Left ventricle myocardium inferior (tissue), 1 donor: ENCODE measurements at regions not wholly inside any gene's neighbourhood (a gene's known extent, or its start where the extent isn't known, plus 50 kb on each side); places are given as distances from the start of the nearest gene placed in this dataset.

Experiments used
- DNase-seq: peaks from one replicate; pipeline ENCODE4 v3.0.0-alpha.2; 2020
- H3K27ac ChIP-seq: fragments of 200-600 bp; replicated peaks from 2 replicates; pipeline ENCODE4 v1.8.0; 2021
- H3K27me3 ChIP-seq: fragments of 200-600 bp; 2 replicates; pipeline ENCODE4 v1.8.0; 2021; ENCODE audit warnings: low read depth
- H3K36me3 ChIP-seq: fragments of 200-600 bp; 2 replicates; pipeline ENCODE4 v1.8.0; 2021
- H3K4me1 ChIP-seq: fragments of 200-600 bp; 2 replicates; pipeline ENCODE4 v1.8.0; 2021
- H3K4me3 ChIP-seq: fragments of 200-600 bp; 2 replicates; pipeline ENCODE4 v1.8.0; 2021; ENCODE audit warnings: mild to moderate bottlenecking, moderate library complexity
- H3K9me3 ChIP-seq: fragments of 200-600 bp; replicated peaks from 2 replicates; pipeline ENCODE4 v1.8.0; 2021
- CTCF ChIP-seq: fragments of 200-600 bp; IDR thresholded peaks from 2 replicates; pipeline ENCODE4 v1.8.0; 2021; ENCODE audit warnings: antibody characterized with exemption, mild to moderate bottlenecking, borderline replicate concordance
- intact Hi-C: fragments of 100-400 bp; cut with micrococcal nuclease; formaldehyde crosslinking; loops from one replicate; pipeline ENCODE4 v1.11.0; 2022
- donor health status: DM: no; HTN: yes; CAD: no; lungs with severe emphysema.

- H3K36me3 ChIP-seq, result no peaks in the 10 kb centered on the region
- no peak overlapping the region for H3K4me3 ChIP-seq
- DNase-seq, result no peak
- H3K27ac ChIP-seq, result no peak overlapping the region
- H3K27me3 ChIP-seq, result no peaks in the 10 kb centered on the region
- no peaks in the 10 kb centered on the region for H3K4me1 ChIP-seq
- H3K9me3 ChIP-seq, result no peaks in the 10 kb centered on the region
- no peak for TF ChIP-seq CTCF
- intact Hi-C loops, result no loop called here
Observed at GRCh38 chr5:61686491-61687257, 354.6 kb downstream of the ZSWIM6 start.

- intact Hi-C loops, result no loop called here
- no peaks in the 10 kb centered on the region for H3K36me3 ChIP-seq
- no peak for DNase-seq
- H3K9me3 ChIP-seq, result peaks cover 5% of the 10 kb centered on the region
- no peaks in the 10 kb centered on the region for H3K4me1 ChIP-seq
- H3K27me3 ChIP-seq, result no peaks in the 10 kb centered on the region
- no peak for TF ChIP-seq CTCF
- H3K4me3 ChIP-seq, result no peak overlapping the region
- no peak overlapping the region for H3K27ac ChIP-seq
Observed at GRCh38 chr5:61687371-61687770, 355.3 kb downstream of the ZSWIM6 start.

GRCh38 chr5:61689153-61689846 lies 357.2 kb downstream of the ZSWIM6 start:
- intact Hi-C loops, result no loop called here
- peaks cover 22% of the 10 kb centered on the region for H3K9me3 ChIP-seq
- H3K4me1 ChIP-seq, result no peaks in the 10 kb centered on the region
- TF ChIP-seq CTCF, result no peak
- H3K4me3 ChIP-seq, result no peak overlapping the region
- H3K27me3 ChIP-seq, result no peaks in the 10 kb centered on the region
- H3K27ac ChIP-seq, result no peak overlapping the region
- no peaks in the 10 kb centered on the region for H3K36me3 ChIP-seq
- DNase-seq, result no peak

- Histone ChIP-seq H3K4me3 (no peak overlapping the region), H3K27me3 (no peaks in the 10 kb centered on the region), H3K4me1 (no peaks in the 10 kb centered on the region), H3K9me3 (peaks cover 16% of the 10 kb centered on the region), H3K27ac (no peak overlapping the region), H3K36me3 (no peaks in the 10 kb centered on the region)
- TF ChIP-seq CTCF, result no peak
- intact Hi-C loops, result no loop called here
- no peak for DNase-seq
Observed at GRCh38 chr5:61697809-61698558, 365.9 kb downstream of the ZSWIM6 start.

- no peak overlapping the region for H3K27ac ChIP-seq
- no peaks in the 10 kb centered on the region for H3K36me3 ChIP-seq
- H3K4me1 ChIP-seq, result no peaks in the 10 kb centered on the region
- TF ChIP-seq CTCF, result no peak
- no peak overlapping the region for H3K4me3 ChIP-seq
- H3K9me3 ChIP-seq, result no peaks in the 10 kb centered on the region
- no peaks in the 10 kb centered on the region for H3K27me3 ChIP-seq
- DNase-seq, result no peak
- intact Hi-C loops, result no loop called here
Observed at GRCh38 chr5:61701877-61702602, 370.0 kb downstream of the ZSWIM6 start.
